ENCODE measurements at regions not wholly inside any gene's neighbourhood (a gene's known extent, or its start where the extent isn't known, plus 50 kb on each side); places are given as distances from the start of the nearest gene placed in this dataset.

DNA sequence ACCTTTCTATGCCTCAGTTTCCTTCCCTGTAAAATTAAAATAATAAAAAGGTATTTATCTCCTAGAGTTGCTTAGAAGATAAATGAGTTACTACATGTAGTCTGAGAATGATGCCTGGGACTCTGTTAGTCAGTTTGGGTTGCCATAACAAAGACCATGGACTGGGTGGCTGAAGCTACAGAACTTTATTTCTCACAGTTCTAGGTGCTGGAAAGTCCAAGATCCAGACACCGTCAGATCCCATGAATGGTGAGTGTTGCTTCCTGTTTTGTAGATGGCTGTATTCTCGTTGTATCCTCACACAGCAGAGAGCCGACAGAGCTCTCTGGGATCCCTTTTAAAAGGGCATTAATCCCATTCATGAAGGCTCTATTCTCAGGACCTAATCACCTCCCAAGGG, 64.0 kb upstream of the LTA4H start:
- no peak for DNase-seq

GRCh38 chr12:96099986-96100385, 64.6 kb upstream of the LTA4H start:
- intact Hi-C loops (cut with micrococcal nuclease), result no loop called here
- CTCF ChIA-PET, result no interaction called here

More for the DNA sequence above, 64.0 kb upstream of the LTA4H start:
- Histone ChIP-seq H3K9me3 (ENCODE audit: low read length) (no peaks in the 10 kb centered on the region), H3K4me2 (ENCODE audit: low read length) (no peak overlapping the region), H3K9ac (ENCODE audit: low read length) (no peak overlapping the region), H3K4me1 (ENCODE audit: insufficient read depth, low read length) (peaks cover 6% of the 10 kb centered on the region), H3K36me3 (ENCODE audit: low read depth, low read length) (no peaks in the 10 kb centered on the region), H2AFZ (ENCODE audit: low read length) (no peak overlapping the region), H3K9me2 (replicated peaks; ENCODE audit: low read length) (no peaks in the 10 kb centered on the region), H3K27ac (ENCODE audit: low read length) (no peak overlapping the region), H3K79me2 (ENCODE audit: low read length) (no peaks in the 10 kb centered on the region), H4K20me1 (ENCODE audit: low read length) (no peaks in the 10 kb centered on the region), H3K4me3 (ENCODE audit: low read length) (no peak overlapping the region), H3F3A (ENCODE audit: low read length, unreplicated experiment) (no peaks in the 10 kb centered on the region), H3K27me3 (ENCODE audit: low read length) (no peaks in the 10 kb centered on the region)
- ChIA-PET CTCF (no interaction called here), POLR2A (ENCODE audit: unreplicated experiment) (no interaction called here)
- TF ChIP-seq, protein P1, sequence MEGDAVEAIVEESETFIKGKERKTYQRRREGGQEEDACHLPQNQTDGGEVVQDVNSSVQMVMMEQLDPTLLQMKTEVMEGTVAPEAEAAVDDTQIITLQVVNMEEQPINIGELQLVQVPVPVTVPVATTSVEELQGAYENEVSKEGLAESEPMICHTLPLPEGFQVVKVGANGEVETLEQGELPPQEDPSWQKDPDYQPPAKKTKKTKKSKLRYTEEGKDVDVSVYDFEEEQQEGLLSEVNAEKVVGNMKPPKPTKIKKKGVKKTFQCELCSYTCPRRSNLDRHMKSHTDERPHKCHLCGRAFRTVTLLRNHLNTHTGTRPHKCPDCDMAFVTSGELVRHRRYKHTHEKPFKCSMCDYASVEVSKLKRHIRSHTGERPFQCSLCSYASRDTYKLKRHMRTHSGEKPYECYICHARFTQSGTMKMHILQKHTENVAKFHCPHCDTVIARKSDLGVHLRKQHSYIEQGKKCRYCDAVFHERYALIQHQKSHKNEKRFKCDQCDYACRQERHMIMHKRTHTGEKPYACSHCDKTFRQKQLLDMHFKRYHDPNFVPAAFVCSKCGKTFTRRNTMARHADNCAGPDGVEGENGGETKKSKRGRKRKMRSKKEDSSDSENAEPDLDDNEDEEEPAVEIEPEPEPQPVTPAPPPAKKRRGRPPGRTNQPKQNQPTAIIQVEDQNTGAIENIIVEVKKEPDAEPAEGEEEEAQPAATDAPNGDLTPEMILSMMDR (conservative IDR thresholded peaks at IDR 0.05; ENCODE audit: low read depth, low read length), result no peak
- TF ChIP-seq EZH2 (IDR thresholded peaks at IDR 0.05; ENCODE audit: low read length, unreplicated experiment) (no peak), EZH2phosphoT487 (IDR thresholded peaks at IDR 0.05; ENCODE audit: borderline replicate concordance, low read length) (no peak)
- no TSS peak for BruUV-seq (replicated peaks)
- ATAC-seq, result no peak
- intact Hi-C loops (cut with micrococcal nuclease), result no loop called here

GRCh38 chr12:96101806-96102205, 66.4 kb upstream of the LTA4H start:
- TF ChIP-seq EZH2phosphoT487 (IDR thresholded peaks at IDR 0.05; ENCODE audit: borderline replicate concordance, low read length) (no peak), EZH2 (IDR thresholded peaks at IDR 0.05; ENCODE audit: low read length, unreplicated experiment) (no peak)
- TF ChIP-seq, protein P1 (conservative IDR thresholded peaks at IDR 0.05; ENCODE audit: low read depth, low read length), result no peak

More at GRCh38 chr12:96099986-96100385, 64.6 kb upstream of the LTA4H start:
- ATAC-seq, result no peak
- H3K79me2 ChIP-seq (ENCODE audit: low read length), result no peaks in the 10 kb centered on the region
- H3K4me1 ChIP-seq (ENCODE audit: insufficient read depth, low read length), result peaks cover under 1% of the 10 kb centered on the region; the same call in 1 of the 2 replicates
- H4K20me1 ChIP-seq (ENCODE audit: low read length), result no peaks in the 10 kb centered on the region
- POLR2A ChIA-PET (ENCODE audit: unreplicated experiment), result interaction anchor here (0.6 kb wide), 1 partner anchor 60 kb away, joined by 3 read pairs; no protein-coding TSS in a partner anchor
- no peak overlapping the region for H2AFZ ChIP-seq (ENCODE audit: low read length)
- no peaks in the 10 kb centered on the region for H3K36me3 ChIP-seq (ENCODE audit: low read depth, low read length)
- no peaks in the 10 kb centered on the region for H3F3A ChIP-seq (ENCODE audit: low read length, unreplicated experiment)
- H3K27ac ChIP-seq (ENCODE audit: low read length), result no peak overlapping the region
- H3K27me3 ChIP-seq (ENCODE audit: low read length), result no peaks in the 10 kb centered on the region
- BruUV-seq (replicated peaks), result no TSS peak
- H3K9me2 ChIP-seq (replicated peaks; ENCODE audit: low read length), result no peaks in the 10 kb centered on the region
- DNase-seq, result no peak
- TF ChIP-seq EZH2 (IDR thresholded peaks at IDR 0.05; ENCODE audit: low read length, unreplicated experiment) (no peak), EZH2phosphoT487 (IDR thresholded peaks at IDR 0.05; ENCODE audit: borderline replicate concordance, low read length) (no peak)
- TF ChIP-seq, protein P1 (conservative IDR thresholded peaks at IDR 0.05; ENCODE audit: low read depth, low read length), result no peak
- H3K9me3 ChIP-seq (ENCODE audit: low read length), result no peaks in the 10 kb centered on the region
- no peak overlapping the region for H3K4me2 ChIP-seq (ENCODE audit: low read length)
- no peak overlapping the region for H3K9ac ChIP-seq (ENCODE audit: low read length)
- no peak overlapping the region for H3K4me3 ChIP-seq (ENCODE audit: low read length)

More at GRCh38 chr12:96101806-96102205, 66.4 kb upstream of the LTA4H start:
- Histone ChIP-seq H2AFZ (ENCODE audit: low read length) (no peak overlapping the region), H3K4me3 (ENCODE audit: low read length) (no peak overlapping the region), H3F3A (ENCODE audit: low read length, unreplicated experiment) (no peaks in the 10 kb centered on the region), H4K20me1 (ENCODE audit: low read length) (no peaks in the 10 kb centered on the region), H3K36me3 (ENCODE audit: low read depth, low read length) (no peaks in the 10 kb centered on the region), H3K27ac (ENCODE audit: low read length) (no peak overlapping the region), H3K79me2 (ENCODE audit: low read length) (no peaks in the 10 kb centered on the region), H3K9me3 (ENCODE audit: low read length) (no peaks in the 10 kb centered on the region), H3K27me3 (ENCODE audit: low read length) (no peaks in the 10 kb centered on the region), H3K9ac (ENCODE audit: low read length) (no peak overlapping the region), H3K4me1 (ENCODE audit: insufficient read depth, low read length) (no peaks in the 10 kb centered on the region), H3K4me2 (ENCODE audit: low read length) (no peak overlapping the region), H3K9me2 (replicated peaks; ENCODE audit: low read length) (no peaks in the 10 kb centered on the region)
- ChIA-PET POLR2A (ENCODE audit: unreplicated experiment) (no interaction called here), CTCF (no interaction called here)
- intact Hi-C loops (cut with micrococcal nuclease), result no loop called here
- no TSS peak for BruUV-seq (replicated peaks)
- no peak for DNase-seq
- no peak for ATAC-seq
